Cardiac muscle cell (in vitro differentiated cells and primary cell): ENCODE measurements at regions not wholly inside any gene's neighbourhood (a gene's known extent, or its start where the extent isn't known, plus 50 kb on each side); places are given as distances from the start of the nearest gene placed in this dataset.
A peak's percentile ranks its signal among the peaks of the same experiment; 100 is the strongest.

Source experiments
- DNase-seq, 2 donors: peaks; one replicate each; pipeline versions ENCODE4 v3.0.0 to v3.0.0-alpha.2; 2010 to 2017; ENCODE audit warnings: low read depth in 1 of 2, low spot score in 1 of 2
- H3K27ac ChIP-seq: fragments of 200-600 bp; sonication (generic); 2 replicates; pipeline ENCODE4 v1.5.1; 2016
- H3K27me3 ChIP-seq: fragments of 200-600 bp; sonication (generic); 2 replicates; pipeline ENCODE4 v1.6.0; 2016; ENCODE audit warnings: control low read depth
- H3K36me3 ChIP-seq: fragments of 200-600 bp; sonication (generic); 2 replicates; pipeline ENCODE4 v1.5.1; 2016; ENCODE audit warnings: control low read depth
- H3K4me1 ChIP-seq: fragments of 200-600 bp; sonication (generic); 2 replicates; pipeline ENCODE4 v1.8.1; 2017; ENCODE audit warnings: low read depth, mild to moderate bottlenecking, mixed run types
- H3K4me3 ChIP-seq: fragments of 200-600 bp; sonication (generic); 2 replicates; pipeline ENCODE4 v1.5.1; 2016; ENCODE audit warnings: mild to moderate bottlenecking
- H3K9me3 ChIP-seq: fragments of 200-600 bp; sonication (generic); 2 replicates; pipeline ENCODE4 v1.5.1; 2017; ENCODE audit warnings: low read depth, mild to moderate bottlenecking, control low read depth
- CTCF ChIP-seq: IDR thresholded peaks from 2 replicates; pipeline ENCODE4 v1.5.1; 2012; ENCODE audit warnings: low read depth, mild to moderate bottlenecking, low read length

GRCh38 chr4:89506866-89507491 is 199.4 kb upstream of the GPRIN3 start:
- Histone ChIP-seq H3K4me1 (no peaks in the 10 kb centered on the region), H3K36me3 (no peaks in the 10 kb centered on the region), H3K4me3 (no peak overlapping the region), H3K27me3 (no peaks in the 10 kb centered on the region), H3K27ac (no peak overlapping the region), H3K9me3 (no peaks in the 10 kb centered on the region)
- no peak for TF ChIP-seq CTCF
- DNase-seq = peak in 1 of 2 donors; percentile 50

GRCh38 chr4:89502581-89502980 is 195.0 kb upstream of the GPRIN3 start:
- no peaks in the 10 kb centered on the region for H3K27me3 ChIP-seq
- no peak overlapping the region for H3K4me3 ChIP-seq
- no peaks in the 10 kb centered on the region for H3K36me3 ChIP-seq
- DNase-seq = no peak
- TF ChIP-seq CTCF = no peak
- no peaks in the 10 kb centered on the region for H3K4me1 ChIP-seq
- H3K27ac ChIP-seq = no peak overlapping the region
- H3K9me3 ChIP-seq = no peaks in the 10 kb centered on the region

- Histone ChIP-seq H3K4me1 (no peaks in the 10 kb centered on the region), H3K27me3 (no peaks in the 10 kb centered on the region), H3K4me3 (no peak overlapping the region), H3K9me3 (no peaks in the 10 kb centered on the region), H3K27ac (no peak overlapping the region), H3K36me3 (no peaks in the 10 kb centered on the region)
- DNase-seq = peak in 1 of 2 donors; percentile 35
- no peak for TF ChIP-seq CTCF
These were observed 190.1 kb upstream of the GPRIN3 start for GRCh38 chr4:89497517-89498308.

GRCh38 chr4:89496851-89497250 is 189.3 kb upstream of the GPRIN3 start:
- no peaks in the 10 kb centered on the region for H3K4me1 ChIP-seq
- peak in 1 of 2 donors; percentile 59 for DNase-seq
- no peaks in the 10 kb centered on the region for H3K36me3 ChIP-seq
- H3K27ac ChIP-seq = no peak overlapping the region
- H3K9me3 ChIP-seq = no peaks in the 10 kb centered on the region
- TF ChIP-seq CTCF = no peak
- H3K4me3 ChIP-seq = no peak overlapping the region
- no peaks in the 10 kb centered on the region for H3K27me3 ChIP-seq

- H3K4me1 ChIP-seq = no peaks in the 10 kb centered on the region
- H3K27me3 ChIP-seq = no peaks in the 10 kb centered on the region
- no peaks in the 10 kb centered on the region for H3K36me3 ChIP-seq
- no peak overlapping the region for H3K4me3 ChIP-seq
- H3K27ac ChIP-seq = no peak overlapping the region
- DNase-seq = peak in 1 of 2 donors; percentile 15
- no peak for TF ChIP-seq CTCF
- H3K9me3 ChIP-seq = no peaks in the 10 kb centered on the region
These were observed 185.8 kb upstream of the GPRIN3 start for GRCh38 chr4:89493367-89493766.
